ENCODE measurements at regions not wholly inside any gene's neighbourhood (a gene's known extent, or its start where the extent isn't known, plus 50 kb on each side); places are given as distances from the start of the nearest gene placed in this dataset.

DNA sequence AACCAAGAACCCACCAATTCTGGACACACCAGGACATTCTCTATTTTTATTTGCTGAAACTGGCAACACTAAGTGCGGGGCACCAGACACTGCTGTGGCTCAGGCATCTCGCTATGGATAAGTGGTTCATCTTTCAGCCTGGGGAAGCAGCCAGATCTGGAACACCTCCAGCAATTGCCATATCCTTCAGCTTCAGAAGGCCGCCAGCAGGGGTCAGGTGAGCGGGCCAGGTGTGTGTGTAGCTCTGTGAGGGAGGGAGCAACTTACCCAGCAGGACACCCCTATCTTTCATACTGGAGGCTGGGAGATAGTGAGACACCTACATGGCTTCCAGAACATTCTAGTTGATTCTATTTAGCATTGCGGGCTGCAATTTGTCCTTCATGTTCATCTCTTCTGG, 57.0 kb upstream of the GBA3 start:
- WGBS (ENCODE audit: insufficient coverage), result 100% methylated on average over 3 of the region's 5 CpGs
- H3K27me3 Mint-ChIP-seq, result no peaks in the 10 kb centered on the region
- H3K4me3 ChIP-seq (ENCODE audit: control insufficient read depth in 1 of 2, extremely low read depth in 1 of 2, low read length in 1 of 2), result no peak overlapping the region
- DNase-seq (no peak), ATAC-seq (replicated peaks in 1 of 4) (no peak)
- POLR2A ChIA-PET, result no interaction called here
- H3K27ac ChIP-seq (ENCODE audit: low read length), result no peak overlapping the region
- H3K9me3 Mint-ChIP-seq, result peaks cover 6 to 9% (median 7%) of the 10 kb centered on the region in 3 donors
- no peak overlapping the region for H3K4me3 Mint-ChIP-seq
- H3K36me3 ChIP-seq (ENCODE audit: control insufficient read depth in 2 of 2, extremely low read depth in 1 of 2, insufficient read depth in 1 of 2, low read length in 1 of 2), result no peaks in the 10 kb centered on the region
- no peak overlapping the region for H3K27ac Mint-ChIP-seq
- no peaks in the 10 kb centered on the region for H3K4me1 ChIP-seq (ENCODE audit: control insufficient read depth in 1 of 2, extremely low read depth in 1 of 2, insufficient read depth in 2 of 2, low read length in 2 of 2)
- CTCF ChIA-PET, result interaction anchor here in 1 of 2 donors (0.6 kb wide), 1 partner anchor 603 kb away, joined by 3 read pairs; no protein-coding TSS in a partner anchor
- H3K36me3 Mint-ChIP-seq, result no peaks in the 10 kb centered on the region
- peaks cover 3% of the 10 kb centered on the region for H3K9me3 ChIP-seq
- H3K4me1 Mint-ChIP-seq, result no peaks in the 10 kb centered on the region
- no peaks in the 10 kb centered on the region for H3K27me3 ChIP-seq (replicated peaks in 1 of 2; ENCODE audit: control insufficient read depth in 2 of 2, extremely low read depth in 1 of 2, insufficient read depth in 2 of 2, low read length in 1 of 2)

DNA sequence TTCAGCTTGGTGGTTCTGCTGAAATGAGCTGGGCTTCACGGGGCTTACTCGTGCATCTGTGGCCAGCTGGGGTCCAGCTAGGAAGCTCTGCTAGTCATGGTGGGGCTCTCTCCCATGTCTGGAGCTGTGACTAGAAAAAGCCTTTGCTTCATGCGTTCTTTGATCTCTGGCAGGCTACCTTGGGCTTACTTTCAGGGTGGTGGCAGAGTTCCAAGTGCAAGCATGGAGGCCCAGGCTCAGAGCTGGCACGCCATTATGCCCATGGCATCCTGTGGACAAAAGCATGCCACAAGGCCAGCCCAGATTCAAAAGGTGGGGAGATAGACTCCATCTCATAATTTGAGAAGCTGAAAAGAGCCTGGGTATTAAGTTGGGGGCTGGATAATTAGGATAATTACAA, 55.4 kb upstream of the GBA3 start:
- H3K4me1 Mint-ChIP-seq, result no peaks in the 10 kb centered on the region
- no peaks in the 10 kb centered on the region for H3K27me3 Mint-ChIP-seq
- H3K36me3 Mint-ChIP-seq, result no peaks in the 10 kb centered on the region
- ATAC-seq (replicated peaks in 1 of 4) (no peak), DNase-seq (no peak)
- H3K27me3 ChIP-seq (replicated peaks in 1 of 2; ENCODE audit: control insufficient read depth in 2 of 2, extremely low read depth in 1 of 2, insufficient read depth in 2 of 2, low read length in 1 of 2), result no peaks in the 10 kb centered on the region
- no peak overlapping the region for H3K4me3 Mint-ChIP-seq
- H3K4me3 ChIP-seq (ENCODE audit: control insufficient read depth in 1 of 2, extremely low read depth in 1 of 2, low read length in 1 of 2), result no peak overlapping the region
- no peak overlapping the region for H3K27ac ChIP-seq (ENCODE audit: low read length)
- H3K9me3 ChIP-seq, result peaks cover 3% of the 10 kb centered on the region
- no peaks in the 10 kb centered on the region for H3K4me1 ChIP-seq (ENCODE audit: control insufficient read depth in 1 of 2, extremely low read depth in 1 of 2, insufficient read depth in 2 of 2, low read length in 2 of 2)
- H3K9me3 Mint-ChIP-seq, result peaks cover 9 to 19% (median 12%) of the 10 kb centered on the region in 3 donors
- CTCF ChIA-PET, result interaction anchor here in 1 of 2 donors (0.6 kb wide), 1 partner anchor 524 kb away, joined by 3 read pairs; no protein-coding TSS in a partner anchor
- no peaks in the 10 kb centered on the region for H3K36me3 ChIP-seq (ENCODE audit: control insufficient read depth in 2 of 2, extremely low read depth in 1 of 2, insufficient read depth in 1 of 2, low read length in 1 of 2)
- POLR2A ChIA-PET, result interaction anchor here in 1 of 2 donors (0.5 kb wide), 1 partner anchor 68 kb away, joined by 4 read pairs; no protein-coding TSS in a partner anchor
- no peak overlapping the region for H3K27ac Mint-ChIP-seq
- WGBS (ENCODE audit: insufficient coverage), result 90% methylated on average over 3 of the region's 4 CpGs
